ENCODE measurements at regions not wholly inside any gene's neighbourhood (a gene's known extent, or its start where the extent isn't known, plus 50 kb on each side); places are given as distances from the start of the nearest gene placed in this dataset.

GRCh38 chr4:127425851-127426250 is 206.9 kb upstream of the INTU start:
- H3K36me3 ChIP-seq (ENCODE audit: control insufficient read depth, low read length) = no peaks in the 10 kb centered on the region
- no peaks in the 10 kb centered on the region for H3K4me1 ChIP-seq (ENCODE audit: control insufficient read depth, low read length)
- no peaks in the 10 kb centered on the region for H3K9me2 ChIP-seq (replicated peaks; ENCODE audit: control insufficient read depth, low read length)
- no peak overlapping the region for H3K4me2 ChIP-seq (ENCODE audit: low read length)
- no peak overlapping the region for H3K27ac ChIP-seq (ENCODE audit: low read depth, low read length)
- H3K9me3 ChIP-seq (ENCODE audit: control insufficient read depth, insufficient read depth, low read length) = no peaks in the 10 kb centered on the region
- H3K27me3 ChIP-seq (ENCODE audit: control insufficient read depth, low read length) = no peaks in the 10 kb centered on the region
- no peak overlapping the region for H3K4me3 ChIP-seq (ENCODE audit: low read length)
- no peak for TF ChIP-seq EZH2phosphoT487 (IDR thresholded peaks at IDR 0.05; ENCODE audit: borderline replicate concordance, low read length)
- no peak for TF ChIP-seq CTCF (IDR thresholded peaks at IDR 0.05; ENCODE audit: low read depth, low read length, poor library complexity, severe bottlenecking)
- no peaks in the 10 kb centered on the region for H3K79me2 ChIP-seq (ENCODE audit: control insufficient read depth, low read length)
- no peaks in the 10 kb centered on the region for H3F3A ChIP-seq (ENCODE audit: control insufficient read depth, insufficient read depth)
- no peaks in the 10 kb centered on the region for H4K20me1 ChIP-seq (ENCODE audit: control insufficient read depth, insufficient read depth, low read depth, low read length)

GRCh38 chr4:127441571-127441970 is 191.2 kb upstream of the INTU start:
- Histone ChIP-seq H3K36me3 (ENCODE audit: control insufficient read depth, low read length) (no peaks in the 10 kb centered on the region), H3K9me2 (replicated peaks; ENCODE audit: control insufficient read depth, low read length) (no peaks in the 10 kb centered on the region), H3K79me2 (ENCODE audit: control insufficient read depth, low read length) (no peaks in the 10 kb centered on the region), H3K9me3 (ENCODE audit: control insufficient read depth, insufficient read depth, low read length) (no peaks in the 10 kb centered on the region), H3K27me3 (ENCODE audit: control insufficient read depth, low read length) (no peaks in the 10 kb centered on the region), H4K20me1 (ENCODE audit: control insufficient read depth, insufficient read depth, low read depth, low read length) (no peaks in the 10 kb centered on the region), H3K4me2 (ENCODE audit: low read length) (no peak overlapping the region), H3K4me3 (ENCODE audit: low read length) (no peak overlapping the region), H3K27ac (ENCODE audit: low read depth, low read length) (no peak overlapping the region), H3F3A (ENCODE audit: control insufficient read depth, insufficient read depth) (no peaks in the 10 kb centered on the region), H3K4me1 (ENCODE audit: control insufficient read depth, low read length) (no peaks in the 10 kb centered on the region)
- TF ChIP-seq EZH2phosphoT487 (IDR thresholded peaks at IDR 0.05; ENCODE audit: borderline replicate concordance, low read length) (no peak), CTCF (IDR thresholded peaks at IDR 0.05; ENCODE audit: low read depth, low read length, poor library complexity, severe bottlenecking) (no peak)

GRCh38 chr4:127445471-127445870 is 187.3 kb upstream of the INTU start:
- Histone ChIP-seq H3K79me2 (ENCODE audit: control insufficient read depth, low read length) (no peaks in the 10 kb centered on the region), H3K9me2 (replicated peaks; ENCODE audit: control insufficient read depth, low read length) (no peaks in the 10 kb centered on the region), H3F3A (ENCODE audit: control insufficient read depth, insufficient read depth) (no peaks in the 10 kb centered on the region), H3K9me3 (ENCODE audit: control insufficient read depth, insufficient read depth, low read length) (no peaks in the 10 kb centered on the region), H4K20me1 (ENCODE audit: control insufficient read depth, insufficient read depth, low read depth, low read length) (no peaks in the 10 kb centered on the region), H3K4me3 (ENCODE audit: low read length) (no peak overlapping the region), H3K27me3 (ENCODE audit: control insufficient read depth, low read length) (no peaks in the 10 kb centered on the region), H3K27ac (ENCODE audit: low read depth, low read length) (no peak overlapping the region), H3K4me1 (ENCODE audit: control insufficient read depth, low read length) (no peaks in the 10 kb centered on the region), H3K36me3 (ENCODE audit: control insufficient read depth, low read length) (no peaks in the 10 kb centered on the region), H3K4me2 (ENCODE audit: low read length) (no peak overlapping the region)
- TF ChIP-seq EZH2phosphoT487 (IDR thresholded peaks at IDR 0.05; ENCODE audit: borderline replicate concordance, low read length) (no peak), CTCF (IDR thresholded peaks at IDR 0.05; ENCODE audit: low read depth, low read length, poor library complexity, severe bottlenecking) (no peak)

- no peak for TF ChIP-seq CTCF (IDR thresholded peaks at IDR 0.05; ENCODE audit: low read depth, low read length, poor library complexity, severe bottlenecking)
- TF ChIP-seq EZH2phosphoT487 (IDR thresholded peaks at IDR 0.05; ENCODE audit: borderline replicate concordance, low read length) = no peak
- no peaks in the 10 kb centered on the region for H3K27me3 ChIP-seq (ENCODE audit: control insufficient read depth, low read length)
- no peaks in the 10 kb centered on the region for H3K36me3 ChIP-seq (ENCODE audit: control insufficient read depth, low read length)
- no peak overlapping the region for H3K4me3 ChIP-seq (ENCODE audit: low read length)
- no peak overlapping the region for H3K27ac ChIP-seq (ENCODE audit: low read depth, low read length)
- no peaks in the 10 kb centered on the region for H3F3A ChIP-seq (ENCODE audit: control insufficient read depth, insufficient read depth)
- no peaks in the 10 kb centered on the region for H3K79me2 ChIP-seq (ENCODE audit: control insufficient read depth, low read length)
- H3K4me2 ChIP-seq (ENCODE audit: low read length) = no peak overlapping the region
- no peaks in the 10 kb centered on the region for H3K9me2 ChIP-seq (replicated peaks; ENCODE audit: control insufficient read depth, low read length)
- no peaks in the 10 kb centered on the region for H3K9me3 ChIP-seq (ENCODE audit: control insufficient read depth, insufficient read depth, low read length)
- no peaks in the 10 kb centered on the region for H4K20me1 ChIP-seq (ENCODE audit: control insufficient read depth, insufficient read depth, low read depth, low read length)
- H3K4me1 ChIP-seq (ENCODE audit: control insufficient read depth, low read length) = no peaks in the 10 kb centered on the region
Measured at GRCh38 chr4:127446427-127446885, 186.3 kb upstream of the INTU start.
